OCI-LY1 (cell line): ENCODE measurements at regions not wholly inside any gene's neighbourhood (a gene's known extent, or its start where the extent isn't known, plus 50 kb on each side); places are given as distances from the start of the nearest gene placed in this dataset.

Source experiments
- H2AFZ ChIP-seq: fragments of 200-600 bp; sonication (generic), shearing (Covaris generic); 2 replicates; pipeline ENCODE4 v1.6.0; 2014; ENCODE audit warnings: antibody characterized with exemption, mild to moderate bottlenecking, low read length
- H3F3A ChIP-seq: fragments of 200-600 bp; sonication (generic), shearing (Covaris generic); 2 replicates; pipeline ENCODE4 v1.6.0; 2014; ENCODE audit warnings: mild to moderate bottlenecking, antibody characterized with exemption, low read length, moderate library complexity; ENCODE audit not compliant: insufficient read depth
- H3K27ac ChIP-seq: fragments of 200-600 bp; sonication (generic); 2 replicates; pipeline ENCODE4 v1.5.1; 2014; ENCODE audit warnings: low read length, mixed run types, mild to moderate bottlenecking, low read depth; ENCODE audit not compliant: poor library complexity, severe bottlenecking
- H3K27me3 ChIP-seq: fragments of 200-600 bp; sonication (generic); 2 replicates; pipeline ENCODE4 v1.6.0; 2014; ENCODE audit warnings: antibody characterized with exemption, mild to moderate bottlenecking, low read length, moderate library complexity; ENCODE audit not compliant: insufficient read depth
- H3K36me3 ChIP-seq: fragments of 200-600 bp; sonication (generic); 2 replicates; pipeline ENCODE4 v1.6.1; 2014; ENCODE audit warnings: mild to moderate bottlenecking, antibody characterized with exemption, low read length, moderate library complexity, mixed read lengths; ENCODE audit not compliant: insufficient read depth
- H3K4me1 ChIP-seq: fragments of 200-600 bp; sonication (generic); 2 replicates; pipeline ENCODE4 v1.5.1; 2014; ENCODE audit warnings: mild to moderate bottlenecking, low read length, moderate library complexity; ENCODE audit not compliant: insufficient read depth, severe bottlenecking
- H3K4me2 ChIP-seq: fragments of 200-600 bp; sonication (generic), shearing (Covaris generic); 2 replicates; pipeline ENCODE4 v1.6.1; 2014; ENCODE audit warnings: low read length
- H3K4me3 ChIP-seq: fragments of 200-600 bp; sonication (generic); 2 replicates; pipeline ENCODE4 v1.5.1; 2014; ENCODE audit warnings: low read length, low read depth, mild to moderate bottlenecking, mixed read lengths; ENCODE audit not compliant: poor library complexity, severe bottlenecking
- H3K79me2 ChIP-seq: fragments of 200-600 bp; shearing (Covaris generic); 2 replicates; pipeline ENCODE4 v1.6.1; 2016; ENCODE audit warnings: mixed run types, low read length, mixed read lengths; ENCODE audit not compliant: insufficient read depth
- H3K9ac ChIP-seq: fragments of 200-600 bp; sonication (generic), shearing (Covaris generic); 2 replicates; pipeline ENCODE4 v1.6.1; 2014; ENCODE audit warnings: mild to moderate bottlenecking, low read length, mixed read lengths
- H3K9me2 ChIP-seq: fragments of 200-600 bp; sonication (generic), shearing (Covaris generic); 2 replicates; pipeline ENCODE4 v1.6.1; 2014; ENCODE audit warnings: low read depth, mild to moderate bottlenecking, low read length, mixed read lengths
- H3K9me3 ChIP-seq: fragments of 200-600 bp; shearing (Covaris generic); 2 replicates; pipeline ENCODE4 v1.6.1; 2014; ENCODE audit warnings: low read length, mixed read lengths
- H4K20me1 ChIP-seq: fragments of 200-600 bp; sonication (generic), shearing (Covaris generic); 2 replicates; pipeline ENCODE4 v1.6.0; 2016; ENCODE audit warnings: mild to moderate bottlenecking, low read length; ENCODE audit not compliant: insufficient read depth
- CTCF ChIP-seq: fragments of 200-600 bp; sonication (generic), shearing (Covaris generic); IDR thresholded peaks from 2 replicates; pipeline ENCODE4 v1.5.1; 2017; ENCODE audit warnings: mild to moderate bottlenecking, antibody characterized with exemption, low read length, moderate library complexity, mixed read lengths
- EZH2 ChIP-seq: fragments of 200-600 bp; sonication (generic), shearing (Covaris generic); IDR thresholded peaks from 2 replicates; pipeline ENCODE4 v1.8.0; 2017; ENCODE audit warnings: borderline replicate concordance, mixed run types, mild to moderate bottlenecking, antibody characterized with exemption, low read length, moderate library complexity, mixed read lengths

GRCh38 chr3:162142511-162142910 is 645.9 kb downstream of the OTOL1 start:
- Histone ChIP-seq H3K9ac (no peak overlapping the region), H3K36me3 (no peaks in the 10 kb centered on the region), H3F3A (no peaks in the 10 kb centered on the region), H3K4me2 (no peak overlapping the region), H3K9me2 (no peaks in the 10 kb centered on the region), H3K79me2 (no peaks in the 10 kb centered on the region), H3K27ac (no peak overlapping the region), H3K27me3 (no peaks in the 10 kb centered on the region), H3K4me3 (no peak overlapping the region), H2AFZ (no peak overlapping the region), H3K4me1 (no peaks in the 10 kb centered on the region), H3K9me3 (no peaks in the 10 kb centered on the region), H4K20me1 (no peaks in the 10 kb centered on the region)
- TF ChIP-seq CTCF: no peak
- no peak for TF ChIP-seq EZH2

GRCh38 chr3:162143180-162143579 is 646.6 kb downstream of the OTOL1 start:
- Histone ChIP-seq H3K9me2 (no peaks in the 10 kb centered on the region), H3K27me3 (no peaks in the 10 kb centered on the region), H3K79me2 (no peaks in the 10 kb centered on the region), H2AFZ (no peak overlapping the region), H3K27ac (no peak overlapping the region), H3F3A (no peaks in the 10 kb centered on the region), H3K9me3 (no peaks in the 10 kb centered on the region), H3K9ac (no peak overlapping the region), H3K4me3 (no peak overlapping the region), H3K36me3 (no peaks in the 10 kb centered on the region), H4K20me1 (no peaks in the 10 kb centered on the region), H3K4me1 (no peaks in the 10 kb centered on the region), H3K4me2 (no peak overlapping the region)
- TF ChIP-seq EZH2 (no peak), CTCF (no peak)

GRCh38 chr3:162147996-162148395 is 651.4 kb downstream of the OTOL1 start:
- Histone ChIP-seq H4K20me1 (no peaks in the 10 kb centered on the region), H3K27me3 (no peaks in the 10 kb centered on the region), H3K36me3 (no peaks in the 10 kb centered on the region), H3F3A (no peaks in the 10 kb centered on the region), H3K27ac (no peak overlapping the region), H3K4me3 (no peak overlapping the region), H2AFZ (no peak overlapping the region), H3K4me2 (no peak overlapping the region), H3K79me2 (no peaks in the 10 kb centered on the region), H3K9me3 (no peaks in the 10 kb centered on the region), H3K9me2 (no peaks in the 10 kb centered on the region), H3K9ac (no peak overlapping the region), H3K4me1 (no peaks in the 10 kb centered on the region)
- TF ChIP-seq CTCF: no peak
- no peak for TF ChIP-seq EZH2
